Liver (tissue), 8 donors: ENCODE measurements at regions not wholly inside any gene's neighbourhood (a gene's known extent, or its start where the extent isn't known, plus 50 kb on each side); places are given as distances from the start of the nearest gene placed in this dataset.

Source experiments
- DNase-seq: peaks from one replicate; pipeline ENCODE4 v3.0.0-alpha.2; 2017; ENCODE audit warnings: low spot score
- H3K27ac ChIP-seq, 2 donors: one replicate each; pipeline ENCODE4 v1.7.0; 2013; ENCODE audit warnings: inconsistent platforms in 2 of 2, low read length in 2 of 2, control low read depth in 1 of 2, low read depth in 1 of 2, mild to moderate bottlenecking in 1 of 2
- H3K27me3 ChIP-seq, 4 donors: one replicate each; pipeline versions ENCODE4 v1.6.1 to v1.7.0; 2013; ENCODE audit warnings: low read length in 3 of 4, inconsistent platforms in 1 of 4, mild to moderate bottlenecking in 1 of 4, moderate library complexity in 1 of 4; ENCODE audit not compliant: control insufficient read depth in 4 of 4, insufficient read depth in 4 of 4
- H3K36me3 ChIP-seq, 4 donors: one replicate each; pipeline versions ENCODE4 v1.6.1 to v1.7.0; 2013; ENCODE audit warnings: low read length in 3 of 4, mild to moderate bottlenecking in 3 of 4, low read depth in 1 of 4, moderate library complexity in 1 of 4; ENCODE audit not compliant: control insufficient read depth in 4 of 4, insufficient read depth in 3 of 4
- H3K4me1 ChIP-seq, 4 donors: one replicate each; pipeline versions ENCODE4 v1.6.1 to v1.7.0; 2013; ENCODE audit warnings: low read length in 3 of 4, mild to moderate bottlenecking in 3 of 4, moderate library complexity in 1 of 4; ENCODE audit not compliant: control insufficient read depth in 4 of 4, insufficient read depth in 4 of 4
- H3K4me3 ChIP-seq, 3 donors: one replicate each; pipeline versions ENCODE4 v1.6.1 to v1.7.0; 2013; ENCODE audit warnings: low read length in 3 of 3, control low read depth in 1 of 3, low read depth in 1 of 3, mild to moderate bottlenecking in 1 of 3
- H3K9ac ChIP-seq, 2 donors: one replicate each; pipeline ENCODE4 v1.7.0; 2013; ENCODE audit warnings: low read length in 2 of 2, mild to moderate bottlenecking in 2 of 2, moderate library complexity in 2 of 2, control low read depth in 1 of 2, low read depth in 1 of 2
- H3K9me3 ChIP-seq, 4 donors: one replicate each; pipeline versions ENCODE4 v1.6.1 to v1.7.0; 2013; ENCODE audit warnings: low read length in 3 of 4; ENCODE audit not compliant: control insufficient read depth in 4 of 4
- ATF3 ChIP-seq: IDR thresholded peaks from 2 replicates; pipeline ENCODE4 v1.6.1; 2016; ENCODE audit warnings: antibody characterized with exemption
- CTCF ChIP-seq: fragments of 150-350 bp; IDR thresholded peaks from 2 replicates; pipeline ENCODE4 v1.5.1; 2017; ENCODE audit warnings: improper control_type of control experiment, low read depth, low read length; ENCODE audit not compliant: missing input control
- EGR1 ChIP-seq, 2 donors: IDR thresholded peaks; 2 replicates each; pipeline ENCODE4 v1.6.1; 2016 to 2018; ENCODE audit warnings: antibody characterized with exemption in 2 of 2, low read depth in 2 of 2
- FOXA1 ChIP-seq: IDR thresholded peaks from 2 replicates; pipeline ENCODE4 v1.6.1; 2016; ENCODE audit warnings: antibody characterized with exemption
- FOXA2 ChIP-seq: IDR thresholded peaks from 2 replicates; pipeline ENCODE4 v1.6.1; 2016; ENCODE audit warnings: antibody characterized with exemption
- GABPA ChIP-seq, 2 donors: IDR thresholded peaks in 1 of 2; conservative IDR thresholded peaks in 1 of 2; 2 replicates each; pipeline ENCODE4 v1.6.1; 2016; ENCODE audit warnings: antibody characterized with exemption in 2 of 2, mild to moderate bottlenecking in 1 of 2, moderate library complexity in 1 of 2
- HNF4A ChIP-seq, 2 donors: conservative IDR thresholded peaks; 2 replicates each; pipeline ENCODE4 v1.6.1; 2016; ENCODE audit warnings: antibody characterized with exemption in 2 of 2, mild to moderate bottlenecking in 2 of 2
- JUND ChIP-seq, 2 donors: IDR thresholded peaks; 2 replicates each; pipeline ENCODE4 v1.6.1; 2016; ENCODE audit warnings: antibody characterized with exemption in 2 of 2
- MAX ChIP-seq: IDR thresholded peaks from 2 replicates; pipeline ENCODE4 v1.6.1; 2016; ENCODE audit warnings: antibody characterized with exemption
- NR2F2 ChIP-seq: IDR thresholded peaks from 2 replicates; pipeline ENCODE4 v1.6.1; 2016; ENCODE audit warnings: antibody characterized with exemption
- RAD21 ChIP-seq, 2 donors: IDR thresholded peaks; 2 replicates each; pipeline ENCODE4 v1.6.1; 2016; ENCODE audit warnings: antibody characterized with exemption in 2 of 2, mild to moderate bottlenecking in 2 of 2
- REST ChIP-seq: IDR thresholded peaks from 2 replicates; pipeline ENCODE4 v1.6.1; 2016; ENCODE audit warnings: antibody characterized with exemption, mild to moderate bottlenecking
- RXRA ChIP-seq, 2 donors: IDR thresholded peaks; 2 replicates each; pipeline ENCODE4 v1.6.1; 2017 to 2018; ENCODE audit warnings: antibody characterized with exemption in 2 of 2, mild to moderate bottlenecking in 1 of 2
- SP1 ChIP-seq: IDR thresholded peaks from 2 replicates; pipeline ENCODE4 v1.6.1; 2018; ENCODE audit warnings: antibody characterized with exemption, mild to moderate bottlenecking
- TAF1 ChIP-seq: conservative IDR thresholded peaks from 2 replicates; pipeline ENCODE4 v1.6.1; 2016; ENCODE audit warnings: antibody characterized with exemption, mild to moderate bottlenecking
- YY1 ChIP-seq: IDR thresholded peaks from 2 replicates; pipeline ENCODE4 v1.6.1; 2016; ENCODE audit warnings: antibody characterized with exemption, mild to moderate bottlenecking
- ZBTB33 ChIP-seq: IDR thresholded peaks from 2 replicates; pipeline ENCODE4 v1.6.1; 2016; ENCODE audit warnings: antibody characterized with exemption
- WGBS: extraction: QIAGEN DNeasy Blood & Tissue Kit; methylation state at CpG from one replicate; pipeline ENCODE4 v1.1.7; 2013; 5-methylcytosine and 5-hydroxymethylcytosine counted together
- donor health status: healthy.
- donor health status: healthy.
- donor health status: healthy.
- donor health status: healthy.
- donor health status: healthy.

GRCh38 chr3:166191411-166191810 is 354.2 kb upstream of the BCHE start:
- 80% methylated on average over 2 of the region's 2 CpGs for WGBS
- Histone ChIP-seq H3K27me3 (no peaks in the 10 kb centered on the region), H3K4me1 (no peaks in the 10 kb centered on the region), H3K4me3 (no peak overlapping the region), H3K27ac (no peak overlapping the region), H3K36me3 (no peaks in the 10 kb centered on the region), H3K9ac (no peak overlapping the region), H3K9me3 (no peaks in the 10 kb centered on the region)
- TF ChIP-seq MAX (no peak), FOXA1 (no peak), CTCF (no peak), GABPA (IDR thresholded peaks at IDR 0.05 in 1 of 2, conservative IDR thresholded peaks at IDR 0.05 in 1 of 2) (no peak), NR2F2 (no peak), TAF1 (no peak), ZBTB33 (no peak), RAD21 (IDR thresholded peaks at IDR 0.05) (no peak), SP1 (no peak), HNF4A (conservative IDR thresholded peaks at IDR 0.05) (no peak), REST (no peak), YY1 (no peak), RXRA (IDR thresholded peaks at IDR 0.05) (no peak)
- no peak for DNase-seq

GRCh38 chr3:166190360-166190759 is 353.1 kb upstream of the BCHE start:
- WGBS = 22% methylated on average over 1 of the region's 1 CpG
- Histone ChIP-seq H3K9me3 (no peaks in the 10 kb centered on the region), H3K27me3 (no peaks in the 10 kb centered on the region), H3K36me3 (no peaks in the 10 kb centered on the region), H3K4me1 (no peaks in the 10 kb centered on the region), H3K4me3 (no peak overlapping the region), H3K27ac (no peak overlapping the region), H3K9ac (no peak overlapping the region)
- no peak for DNase-seq
- no peak for TF ChIP-seq ATF3
- TF ChIP-seq YY1 = no peak
- TF ChIP-seq FOXA2 = no peak
- no peak for TF ChIP-seq JUND (IDR thresholded peaks at IDR 0.05)
- no peak for TF ChIP-seq FOXA1
- no peak for TF ChIP-seq RXRA (IDR thresholded peaks at IDR 0.05)
- TF ChIP-seq MAX = no peak
- TF ChIP-seq HNF4A (conservative IDR thresholded peaks at IDR 0.05) = no peak
- no peak for TF ChIP-seq EGR1 (IDR thresholded peaks at IDR 0.05; ENCODE audit: low read depth in 2 of 2)
- no peak for TF ChIP-seq CTCF
- TF ChIP-seq GABPA (IDR thresholded peaks at IDR 0.05 in 1 of 2, conservative IDR thresholded peaks at IDR 0.05 in 1 of 2) = no peak
- TF ChIP-seq NR2F2 = no peak
- no peak for TF ChIP-seq ZBTB33
- no peak for TF ChIP-seq TAF1
- TF ChIP-seq SP1 = no peak
